ENCODE measurements at regions not wholly inside any gene's neighbourhood (a gene's known extent, or its start where the extent isn't known, plus 50 kb on each side); places are given as distances from the start of the nearest gene placed in this dataset.

- no peak for DNase-seq (ENCODE audit: low read depth in 2 of 2)
These were observed 248.8 kb downstream of the SAMD5 start for GRCh38 chr6:147757291-147757690.

- no peak for DNase-seq (ENCODE audit: low read depth in 2 of 2)
These were observed 249.8 kb downstream of the SAMD5 start for GRCh38 chr6:147758303-147758702.

GRCh38 chr6:147759093-147759492, 250.6 kb downstream of the SAMD5 start:
- DNase-seq (ENCODE audit: low read depth in 2 of 2): no peak

GRCh38 chr6:147759536-147759935, 251.0 kb downstream of the SAMD5 start:
- DNase-seq (ENCODE audit: low read depth in 2 of 2): no peak

GRCh38 chr6:147765541-147765940, 257.1 kb downstream of the SAMD5 start:
- no peak for DNase-seq (ENCODE audit: low read depth in 2 of 2)

- DNase-seq (ENCODE audit: low read depth in 2 of 2): no peak
These were observed 260.5 kb downstream of the SAMD5 start for GRCh38 chr6:147768969-147769368.

GRCh38 chr6:147769496-147770087, 261.1 kb downstream of the SAMD5 start:
- DNase-seq (ENCODE audit: low read depth in 2 of 2): no peak

GRCh38 chr6:147770221-147770620, 261.7 kb downstream of the SAMD5 start:
- no peak for DNase-seq (ENCODE audit: low read depth in 2 of 2)

GRCh38 chr6:147772724-147773123, 264.2 kb downstream of the SAMD5 start:
- DNase-seq (ENCODE audit: low read depth in 2 of 2): no peak

GRCh38 chr6:147774856-147775255, 266.4 kb downstream of the SAMD5 start:
- no peak for DNase-seq (ENCODE audit: low read depth in 2 of 2)

- no peak for DNase-seq (ENCODE audit: low read depth in 2 of 2)
These were observed 268.2 kb downstream of the SAMD5 start for GRCh38 chr6:147776631-147777213.

- no peak for DNase-seq (ENCODE audit: low read depth in 2 of 2)
These were observed 271.1 kb downstream of the SAMD5 start for GRCh38 chr6:147779624-147780023.

GRCh38 chr6:147782302-147782701, 273.8 kb downstream of the SAMD5 start:
- DNase-seq (ENCODE audit: low read depth in 2 of 2): no peak

- DNase-seq (ENCODE audit: low read depth in 2 of 2): no peak
These were observed 275.9 kb downstream of the SAMD5 start for GRCh38 chr6:147784371-147784770.

- no peak for DNase-seq (ENCODE audit: low read depth in 2 of 2)
These were observed 278.9 kb downstream of the SAMD5 start for GRCh38 chr6:147787417-147787816.

GRCh38 chr6:147789430-147789947, 281.0 kb downstream of the SAMD5 start:
- DNase-seq (ENCODE audit: low read depth in 2 of 2): no peak

- no peak for DNase-seq (ENCODE audit: low read depth in 2 of 2)
These were observed 285.6 kb downstream of the SAMD5 start for GRCh38 chr6:147793871-147794643.

GRCh38 chr6:147802459-147802858, 294.0 kb downstream of the SAMD5 start:
- no peak for DNase-seq (ENCODE audit: low read depth in 2 of 2)

- no peak for DNase-seq (ENCODE audit: low read depth in 2 of 2)
These were observed 296.7 kb downstream of the SAMD5 start for GRCh38 chr6:147805155-147805554.

GRCh38 chr6:147806697-147807096, 298.2 kb downstream of the SAMD5 start:
- no peak for DNase-seq (ENCODE audit: low read depth in 2 of 2)

- no peak for DNase-seq (ENCODE audit: low read depth in 2 of 2)
These were observed 300.1 kb downstream of the SAMD5 start for GRCh38 chr6:147808640-147809039.

GRCh38 chr6:147811913-147812629, 303.6 kb downstream of the SAMD5 start:
- DNase-seq (ENCODE audit: low read depth in 2 of 2): no peak
